ENCODE measurements at regions not wholly inside any gene's neighbourhood (a gene's known extent, or its start where the extent isn't known, plus 50 kb on each side); places are given as distances from the start of the nearest gene placed in this dataset.

DNA sequence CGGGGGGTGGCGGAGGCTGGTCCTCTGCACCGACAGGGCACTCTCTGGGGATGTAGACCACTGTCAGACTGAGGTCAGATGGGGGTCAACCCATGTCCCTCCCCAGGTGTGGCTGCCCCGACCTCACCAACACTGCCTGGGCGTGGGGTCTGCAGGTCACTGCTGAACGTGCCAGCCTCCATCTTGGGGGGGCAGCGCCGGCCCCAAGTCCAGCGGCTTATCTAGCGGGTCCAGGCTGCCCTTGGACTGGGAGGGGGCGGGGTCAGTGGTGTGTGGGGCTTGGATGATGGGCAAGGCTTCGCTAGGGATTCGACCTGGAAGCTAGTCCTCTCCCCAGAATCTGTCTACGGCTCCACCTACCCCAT, 178.2 kb downstream of the IGLL1 start:
- TF ChIP-seq, protein P1, sequence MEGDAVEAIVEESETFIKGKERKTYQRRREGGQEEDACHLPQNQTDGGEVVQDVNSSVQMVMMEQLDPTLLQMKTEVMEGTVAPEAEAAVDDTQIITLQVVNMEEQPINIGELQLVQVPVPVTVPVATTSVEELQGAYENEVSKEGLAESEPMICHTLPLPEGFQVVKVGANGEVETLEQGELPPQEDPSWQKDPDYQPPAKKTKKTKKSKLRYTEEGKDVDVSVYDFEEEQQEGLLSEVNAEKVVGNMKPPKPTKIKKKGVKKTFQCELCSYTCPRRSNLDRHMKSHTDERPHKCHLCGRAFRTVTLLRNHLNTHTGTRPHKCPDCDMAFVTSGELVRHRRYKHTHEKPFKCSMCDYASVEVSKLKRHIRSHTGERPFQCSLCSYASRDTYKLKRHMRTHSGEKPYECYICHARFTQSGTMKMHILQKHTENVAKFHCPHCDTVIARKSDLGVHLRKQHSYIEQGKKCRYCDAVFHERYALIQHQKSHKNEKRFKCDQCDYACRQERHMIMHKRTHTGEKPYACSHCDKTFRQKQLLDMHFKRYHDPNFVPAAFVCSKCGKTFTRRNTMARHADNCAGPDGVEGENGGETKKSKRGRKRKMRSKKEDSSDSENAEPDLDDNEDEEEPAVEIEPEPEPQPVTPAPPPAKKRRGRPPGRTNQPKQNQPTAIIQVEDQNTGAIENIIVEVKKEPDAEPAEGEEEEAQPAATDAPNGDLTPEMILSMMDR (IDR thresholded peaks at IDR 0.05; ENCODE audit: insufficient read depth, missing control alignments) = no peak
- FAIRE-seq = no peak
- DNase-seq (ENCODE audit: insufficient read length, low spot score) = no peak

DNA sequence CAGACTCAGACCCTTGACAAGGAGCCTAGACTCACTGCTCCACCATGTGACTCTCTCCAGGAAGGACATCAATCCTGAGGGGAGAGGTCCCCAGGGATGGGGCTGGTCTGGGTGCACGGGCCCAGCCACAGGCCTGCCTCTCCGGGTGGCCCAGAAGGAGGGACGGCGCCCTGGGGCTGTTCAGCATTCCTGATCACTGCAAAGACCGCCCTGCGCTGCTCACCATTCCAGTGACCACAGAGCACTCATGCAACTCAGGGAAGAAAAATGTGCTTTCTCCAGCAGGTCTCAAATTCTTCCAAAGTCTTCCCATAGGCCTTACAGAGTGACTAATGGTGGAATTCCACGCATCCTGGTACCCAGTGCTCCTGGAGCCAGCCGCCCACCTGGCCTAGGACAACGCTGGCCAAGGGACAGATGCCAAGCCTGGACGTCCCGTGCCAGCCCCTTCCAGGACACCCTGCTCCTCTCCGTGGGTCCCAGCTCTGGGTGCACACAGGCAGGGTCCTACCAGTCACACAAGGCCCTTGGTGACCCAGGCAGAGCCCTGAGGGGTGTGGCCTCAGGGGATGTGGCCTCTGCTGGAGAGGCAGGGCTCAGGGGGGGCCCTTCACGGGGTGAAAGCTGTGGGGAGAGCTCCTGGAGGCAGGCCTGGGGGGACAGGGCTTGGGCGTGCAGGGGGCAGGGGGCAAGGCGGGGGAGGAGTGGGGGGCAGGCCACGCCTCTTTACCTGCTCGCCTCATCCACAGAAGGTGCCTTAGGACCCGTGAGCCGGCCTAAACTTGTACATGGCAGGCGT, 178.8 kb downstream of the IGLL1 start:
- TF ChIP-seq, protein P1 (IDR thresholded peaks at IDR 0.05; ENCODE audit: insufficient read depth, missing control alignments) = no peak
- no peak for DNase-seq (ENCODE audit: insufficient read length, low spot score)
- no peak for FAIRE-seq

GRCh38 chr22:23400286-23400981, 179.7 kb downstream of the IGLL1 start:
- DNase-seq (ENCODE audit: insufficient read length, low spot score) (no peak), FAIRE-seq (no peak)
- TF ChIP-seq, protein P1 (IDR thresholded peaks at IDR 0.05; ENCODE audit: insufficient read depth, missing control alignments) = no peak

- FAIRE-seq = no peak
- TF ChIP-seq, protein P1 (IDR thresholded peaks at IDR 0.05; ENCODE audit: insufficient read depth, missing control alignments) = no peak
- DNase-seq (ENCODE audit: insufficient read length, low spot score) = no peak
Measured at GRCh38 chr22:23399367-23400285, 180.5 kb downstream of the IGLL1 start.

- TF ChIP-seq, protein P1 (IDR thresholded peaks at IDR 0.05; ENCODE audit: insufficient read depth, missing control alignments) = no peak
- DNase-seq (ENCODE audit: insufficient read length, low spot score) (no peak), FAIRE-seq (no peak)
Measured at GRCh38 chr22:23398701-23399366, 181.3 kb downstream of the IGLL1 start.

DNA sequence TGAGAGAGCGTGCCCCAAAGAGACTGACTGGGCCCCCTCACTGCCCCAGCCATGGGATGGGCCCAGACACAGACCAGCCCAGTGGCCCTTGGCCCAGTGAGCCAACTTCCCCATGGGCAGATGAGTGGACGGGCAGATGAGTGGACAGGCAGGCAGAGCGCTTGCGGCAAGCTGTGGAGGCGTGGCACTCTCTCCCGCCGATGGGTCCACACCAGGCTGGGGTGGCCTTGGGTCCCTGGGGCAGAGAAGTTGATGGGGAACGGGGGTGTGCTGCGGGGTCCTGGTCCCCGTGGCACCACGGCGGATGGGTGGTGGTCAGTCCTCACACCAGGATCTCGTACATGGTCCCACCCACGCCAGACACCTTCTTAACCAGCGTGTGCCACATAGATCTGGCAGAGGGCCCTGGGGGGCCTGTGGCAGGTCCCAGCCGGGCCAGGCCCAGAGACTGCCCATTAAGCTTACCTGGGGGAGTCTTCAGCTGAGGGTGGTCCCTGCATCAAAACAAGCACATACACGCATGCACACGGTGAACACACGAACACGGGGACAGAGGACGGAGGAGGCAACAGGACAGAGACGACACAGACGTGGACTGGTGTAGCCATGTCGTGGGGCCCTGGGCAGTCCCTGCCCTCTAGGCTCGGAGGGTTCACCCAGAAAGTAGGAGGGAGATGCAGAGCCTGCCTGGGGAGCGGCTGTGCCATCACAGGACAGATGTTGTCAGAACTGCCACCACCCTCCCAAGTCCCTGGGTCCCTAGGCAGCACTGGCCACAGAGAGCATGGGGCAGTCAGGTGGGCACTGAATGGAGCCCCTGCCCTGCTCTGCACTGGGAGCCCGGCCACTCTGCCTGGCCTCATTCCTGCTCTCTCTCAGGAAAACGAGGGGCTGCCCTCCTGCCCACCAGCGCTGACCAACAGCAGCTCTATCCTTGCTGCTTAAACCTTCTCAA, 182.2 kb downstream of the IGLL1 start:
- DNase-seq (ENCODE audit: insufficient read length, low spot score) = no peak
- FAIRE-seq = no peak
- TF ChIP-seq, protein P1 (IDR thresholded peaks at IDR 0.05; ENCODE audit: insufficient read depth, missing control alignments) = no peak
